ENCODE measurements at regions not wholly inside any gene's neighbourhood (a gene's known extent, or its start where the extent isn't known, plus 50 kb on each side); places are given as distances from the start of the nearest gene placed in this dataset.

- TF ChIP-seq, protein P1, sequence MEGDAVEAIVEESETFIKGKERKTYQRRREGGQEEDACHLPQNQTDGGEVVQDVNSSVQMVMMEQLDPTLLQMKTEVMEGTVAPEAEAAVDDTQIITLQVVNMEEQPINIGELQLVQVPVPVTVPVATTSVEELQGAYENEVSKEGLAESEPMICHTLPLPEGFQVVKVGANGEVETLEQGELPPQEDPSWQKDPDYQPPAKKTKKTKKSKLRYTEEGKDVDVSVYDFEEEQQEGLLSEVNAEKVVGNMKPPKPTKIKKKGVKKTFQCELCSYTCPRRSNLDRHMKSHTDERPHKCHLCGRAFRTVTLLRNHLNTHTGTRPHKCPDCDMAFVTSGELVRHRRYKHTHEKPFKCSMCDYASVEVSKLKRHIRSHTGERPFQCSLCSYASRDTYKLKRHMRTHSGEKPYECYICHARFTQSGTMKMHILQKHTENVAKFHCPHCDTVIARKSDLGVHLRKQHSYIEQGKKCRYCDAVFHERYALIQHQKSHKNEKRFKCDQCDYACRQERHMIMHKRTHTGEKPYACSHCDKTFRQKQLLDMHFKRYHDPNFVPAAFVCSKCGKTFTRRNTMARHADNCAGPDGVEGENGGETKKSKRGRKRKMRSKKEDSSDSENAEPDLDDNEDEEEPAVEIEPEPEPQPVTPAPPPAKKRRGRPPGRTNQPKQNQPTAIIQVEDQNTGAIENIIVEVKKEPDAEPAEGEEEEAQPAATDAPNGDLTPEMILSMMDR (conservative IDR thresholded peaks at IDR 0.05; ENCODE audit: low read depth, low read length), result no peak
- TF ChIP-seq EZH2 (IDR thresholded peaks at IDR 0.05; ENCODE audit: low read length, unreplicated experiment) (no peak), EZH2phosphoT487 (IDR thresholded peaks at IDR 0.05; ENCODE audit: borderline replicate concordance, low read length) (no peak)
Observed at GRCh38 chr6:144338474-144338873, 53.3 kb downstream of the UTRN start.

All from PC-3 (cell line).